ENCODE measurements at regions not wholly inside any gene's neighbourhood (a gene's known extent, or its start where the extent isn't known, plus 50 kb on each side); places are given as distances from the start of the nearest gene placed in this dataset.

DNA sequence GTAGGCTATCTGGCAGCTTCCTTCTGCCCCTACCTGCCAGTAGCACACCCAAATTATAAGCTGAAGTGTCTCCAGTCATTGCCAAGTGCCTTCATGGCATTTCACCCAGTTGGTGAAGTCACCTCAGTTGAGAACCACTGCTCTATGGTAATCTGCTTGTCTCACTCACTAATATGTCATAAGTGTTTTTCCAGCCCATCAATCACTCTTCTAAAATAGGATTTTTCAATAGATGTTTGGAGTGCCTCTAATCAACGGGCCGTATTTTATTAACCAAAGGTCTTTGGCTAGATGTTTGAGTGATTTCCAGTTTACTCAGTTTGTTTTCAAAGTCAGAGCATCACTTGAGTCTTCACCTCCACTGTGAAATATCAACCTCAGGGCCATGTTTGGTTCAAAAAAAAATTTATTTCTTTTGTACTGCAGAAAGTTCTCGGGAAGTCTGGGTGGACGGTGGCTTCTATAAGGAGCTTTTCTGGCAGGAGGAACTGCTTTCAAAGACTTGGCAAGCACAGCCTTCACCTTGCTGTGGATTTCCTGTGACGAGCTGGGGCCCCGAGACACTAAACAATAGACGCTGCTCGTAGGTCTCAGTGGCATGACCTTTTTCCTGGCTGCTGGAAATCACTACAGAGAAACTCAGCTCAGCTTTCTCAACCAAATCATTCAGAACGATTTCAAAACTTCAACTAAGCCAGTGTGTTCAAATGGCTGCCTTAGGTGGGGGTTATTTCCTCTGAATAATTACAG is 95.2 kb upstream of the FOXF1 start:
- TF ChIP-seq, protein P1, sequence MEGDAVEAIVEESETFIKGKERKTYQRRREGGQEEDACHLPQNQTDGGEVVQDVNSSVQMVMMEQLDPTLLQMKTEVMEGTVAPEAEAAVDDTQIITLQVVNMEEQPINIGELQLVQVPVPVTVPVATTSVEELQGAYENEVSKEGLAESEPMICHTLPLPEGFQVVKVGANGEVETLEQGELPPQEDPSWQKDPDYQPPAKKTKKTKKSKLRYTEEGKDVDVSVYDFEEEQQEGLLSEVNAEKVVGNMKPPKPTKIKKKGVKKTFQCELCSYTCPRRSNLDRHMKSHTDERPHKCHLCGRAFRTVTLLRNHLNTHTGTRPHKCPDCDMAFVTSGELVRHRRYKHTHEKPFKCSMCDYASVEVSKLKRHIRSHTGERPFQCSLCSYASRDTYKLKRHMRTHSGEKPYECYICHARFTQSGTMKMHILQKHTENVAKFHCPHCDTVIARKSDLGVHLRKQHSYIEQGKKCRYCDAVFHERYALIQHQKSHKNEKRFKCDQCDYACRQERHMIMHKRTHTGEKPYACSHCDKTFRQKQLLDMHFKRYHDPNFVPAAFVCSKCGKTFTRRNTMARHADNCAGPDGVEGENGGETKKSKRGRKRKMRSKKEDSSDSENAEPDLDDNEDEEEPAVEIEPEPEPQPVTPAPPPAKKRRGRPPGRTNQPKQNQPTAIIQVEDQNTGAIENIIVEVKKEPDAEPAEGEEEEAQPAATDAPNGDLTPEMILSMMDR (conservative IDR thresholded peaks at IDR 0.05): no peak
- no peak for TF ChIP-seq EZH2 (IDR thresholded peaks at IDR 0.05; ENCODE audit: low read depth)

Measured in PC-9 (cell line).